Naive thymus-derived CD8-positive, alpha-beta T cell (primary cell): ENCODE measurements at regions not wholly inside any gene's neighbourhood (a gene's known extent, or its start where the extent isn't known, plus 50 kb on each side); places are given as distances from the start of the nearest gene placed in this dataset.

ENCODE experiments used
- ATAC-seq, 2 donors: fragments of 150-1000 bp; cut with Tn5 transposase in 1 of 2; sonication (Bioruptor Pico), chemical (Tn5 transposase) in 1 of 2; 1 replicate in 1 of 2; 2 replicates in 1 of 2; pipeline ENCODE4 v1.10.0; 2021; ENCODE audit warnings: mild to moderate bottlenecking in 2 of 2, moderate library complexity in 2 of 2
- POLR2A ChIA-PET: fragments of 350-600 bp; sonication (Branson Sonifier 250); formaldehyde crosslinking; loops from one replicate; lab custom pipeline; 2021; ENCODE audit warnings: antibody characterized with exemption; lab: Charles Lee
- DNase-seq, 10 donors: peaks; one replicate each; pipeline versions ENCODE4 v3.0.0 to v3.0.0-alpha.2; 2020 to 2022
- H3K27ac Mint-ChIP-seq, 10 donors: one replicate each; pipeline ENCODE4 v1.8.0; 2020 to 2022; ENCODE audit warnings: mild to moderate bottlenecking in 10 of 10, mixed read lengths in 10 of 10, moderate library complexity in 4 of 10, inconsistent platforms in 1 of 10
- H3K27me3 Mint-ChIP-seq, 5 donors: one replicate each; pipeline ENCODE4 v1.8.0; 2021 to 2022; ENCODE audit warnings: mixed read lengths in 5 of 5
- H3K36me3 Mint-ChIP-seq, 3 donors: one replicate each; pipeline ENCODE4 v1.8.0; 2020 to 2022; ENCODE audit warnings: mixed read lengths in 3 of 3, mild to moderate bottlenecking in 2 of 3, inconsistent platforms in 1 of 3
- H3K4me1 Mint-ChIP-seq, 4 donors: one replicate each; pipeline ENCODE4 v1.8.0; 2021 to 2022; ENCODE audit warnings: mixed read lengths in 4 of 4
- H3K4me3 Mint-ChIP-seq, 10 donors: one replicate each; pipeline ENCODE4 v1.8.0; 2020 to 2022; ENCODE audit warnings: mild to moderate bottlenecking in 10 of 10, mixed read lengths in 10 of 10, moderate library complexity in 6 of 10, inconsistent platforms in 1 of 10
- H3K9me3 Mint-ChIP-seq, 9 donors: one replicate each; pipeline ENCODE4 v1.8.0; 2020 to 2022; ENCODE audit warnings: mixed read lengths in 9 of 9, mild to moderate bottlenecking in 3 of 9, inconsistent platforms in 1 of 9, moderate library complexity in 1 of 9

DNA sequence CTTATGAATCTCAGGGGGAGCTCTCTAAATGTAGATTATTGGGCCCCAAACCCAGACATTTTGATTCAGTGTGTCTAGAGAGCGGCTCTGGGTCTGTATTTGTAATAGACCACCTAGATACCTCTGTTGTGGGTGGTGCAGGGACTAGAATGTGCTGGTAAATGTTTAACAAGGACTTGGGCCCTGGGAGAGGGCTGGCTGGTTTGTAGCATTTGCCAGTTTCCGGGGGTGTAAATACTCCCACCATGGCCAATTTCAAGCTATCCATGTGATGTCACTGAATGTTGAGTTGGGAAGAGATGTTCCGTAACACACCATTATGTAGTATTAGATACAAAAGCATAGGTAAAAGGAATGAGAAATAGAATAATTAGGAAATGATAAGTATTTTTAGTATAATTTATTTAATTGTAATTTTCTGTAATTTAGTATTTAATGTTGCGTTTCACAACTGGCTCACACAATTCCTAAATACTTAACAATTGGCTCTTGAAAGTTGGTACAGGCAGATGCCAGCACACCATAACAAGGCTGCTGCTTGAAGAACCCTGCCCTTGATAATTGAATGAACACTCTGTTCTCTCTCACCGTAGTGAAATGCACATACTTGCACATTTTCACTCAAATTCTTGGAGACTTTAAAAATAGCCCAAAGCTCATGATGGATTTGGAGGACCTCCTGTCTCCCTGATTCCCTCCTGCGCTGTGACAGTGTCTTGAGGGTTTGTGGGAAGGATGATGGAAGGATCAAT is 359.2 kb upstream of the PROK2 start:
- peaks cover 6 to 28% (median 10%) of the 10 kb centered on the region in 4 donors for H3K4me1 Mint-ChIP-seq
- peaks cover 0 to 4% (median 2%) of the 10 kb centered on the region in 3 donors for H3K36me3 Mint-ChIP-seq
- peaks cover 0 to 19% (median 6%) of the 10 kb centered on the region in 5 donors for H3K27me3 Mint-ChIP-seq
- ATAC-seq (no peak), DNase-seq (no peak)
- POLR2A ChIA-PET, result no interaction called here
- peaks cover 0 to 11% (median 0%) of the 10 kb centered on the region in 9 donors for H3K9me3 Mint-ChIP-seq
- H3K4me3 Mint-ChIP-seq, result no peak overlapping the region
- H3K27ac Mint-ChIP-seq, result no peak overlapping the region

DNA sequence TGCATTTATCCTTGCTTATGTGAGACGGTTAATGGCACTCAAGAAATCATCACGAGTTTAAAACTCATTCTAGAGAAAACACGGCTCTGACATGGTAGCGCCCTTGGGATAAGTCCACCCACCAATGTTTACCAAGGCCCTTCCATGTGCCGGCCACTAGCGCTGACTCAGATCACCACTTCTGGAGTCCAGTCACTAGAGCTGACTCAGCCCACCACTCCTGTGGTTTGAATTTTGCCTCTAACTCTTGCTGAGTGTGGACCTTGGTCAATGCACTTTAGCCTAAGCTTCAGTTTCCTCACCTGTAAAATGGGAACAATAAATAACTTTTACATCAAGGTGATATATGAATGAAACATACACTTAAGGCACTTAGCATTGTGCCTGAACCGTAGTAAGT is 358.4 kb upstream of the PROK2 start:
- DNase-seq (no peak), ATAC-seq (no peak)
- POLR2A ChIA-PET, result no interaction called here
- peaks cover 0 to under 1% (median under 1%) of the 10 kb centered on the region in 3 donors for H3K36me3 Mint-ChIP-seq
- peaks cover 0 to 5% (median 0%) of the 10 kb centered on the region in 9 donors for H3K9me3 Mint-ChIP-seq
- no peak overlapping the region for H3K27ac Mint-ChIP-seq
- peaks cover 6 to 29% (median 10%) of the 10 kb centered on the region in 4 donors for H3K4me1 Mint-ChIP-seq
- no peak overlapping the region for H3K4me3 Mint-ChIP-seq
- H3K27me3 Mint-ChIP-seq, result peaks cover 0 to 16% (median 6%) of the 10 kb centered on the region in 5 donors

DNA sequence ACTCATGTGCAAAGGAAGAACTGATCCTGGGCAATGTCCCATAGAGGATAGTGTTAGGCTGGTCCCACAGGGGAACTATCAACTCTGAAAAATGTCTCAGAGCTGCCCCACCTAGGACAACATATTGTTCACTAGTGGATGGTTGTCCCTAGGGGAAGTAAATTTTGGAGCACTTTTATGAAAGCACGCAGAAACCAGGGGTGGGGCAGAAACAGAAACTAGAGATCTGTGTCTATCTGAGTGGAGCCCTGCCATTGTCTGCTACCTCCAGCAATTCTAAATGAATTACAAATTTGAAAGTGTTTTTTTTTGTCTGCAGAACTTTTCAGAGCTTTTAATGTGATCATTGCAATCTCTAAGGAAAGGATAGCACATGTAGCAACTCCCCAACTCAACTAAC is 357.1 kb upstream of the PROK2 start:
- H3K27me3 Mint-ChIP-seq, result peaks cover 0 to 15% (median 6%) of the 10 kb centered on the region in 5 donors
- H3K9me3 Mint-ChIP-seq, result no peaks in the 10 kb centered on the region
- H3K4me1 Mint-ChIP-seq, result peaks cover 6 to 37% (median 10%) of the 10 kb centered on the region in 4 donors
- H3K4me3 Mint-ChIP-seq, result no peak overlapping the region
- DNase-seq (no peak), ATAC-seq (no peak)
- POLR2A ChIA-PET, result no interaction called here
- H3K27ac Mint-ChIP-seq, result no peak overlapping the region
- H3K36me3 Mint-ChIP-seq, result no peaks in the 10 kb centered on the region

DNA sequence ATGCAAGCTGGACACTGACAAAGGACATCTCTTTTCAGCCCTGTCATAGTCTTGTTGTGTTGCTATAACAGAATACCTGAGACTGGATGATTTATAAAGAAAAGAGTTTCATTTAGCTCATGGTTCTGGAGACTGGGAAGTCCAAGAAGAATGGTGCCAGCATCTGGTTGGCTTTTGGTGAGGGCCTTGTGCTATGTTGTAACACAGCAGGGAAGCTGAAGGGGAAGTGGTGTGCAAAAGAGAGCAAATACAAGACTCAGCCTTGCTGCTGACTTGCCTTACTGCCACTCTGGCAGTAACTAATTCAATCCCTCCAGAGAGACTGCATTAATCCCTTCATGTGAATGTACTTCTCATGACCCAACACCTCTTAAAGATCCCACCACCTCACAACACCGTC is 356.3 kb upstream of the PROK2 start:
- peaks cover 6 to 42% (median 10%) of the 10 kb centered on the region in 4 donors for H3K4me1 Mint-ChIP-seq
- no peaks in the 10 kb centered on the region for H3K9me3 Mint-ChIP-seq
- no peak for ATAC-seq
- peaks cover 0 to 14% (median 6%) of the 10 kb centered on the region in 5 donors for H3K27me3 Mint-ChIP-seq
- H3K36me3 Mint-ChIP-seq, result no peaks in the 10 kb centered on the region
- DNase-seq, result no peak
- no peak overlapping the region for H3K4me3 Mint-ChIP-seq
- POLR2A ChIA-PET, result no interaction called here
- no peak overlapping the region for H3K27ac Mint-ChIP-seq

DNA sequence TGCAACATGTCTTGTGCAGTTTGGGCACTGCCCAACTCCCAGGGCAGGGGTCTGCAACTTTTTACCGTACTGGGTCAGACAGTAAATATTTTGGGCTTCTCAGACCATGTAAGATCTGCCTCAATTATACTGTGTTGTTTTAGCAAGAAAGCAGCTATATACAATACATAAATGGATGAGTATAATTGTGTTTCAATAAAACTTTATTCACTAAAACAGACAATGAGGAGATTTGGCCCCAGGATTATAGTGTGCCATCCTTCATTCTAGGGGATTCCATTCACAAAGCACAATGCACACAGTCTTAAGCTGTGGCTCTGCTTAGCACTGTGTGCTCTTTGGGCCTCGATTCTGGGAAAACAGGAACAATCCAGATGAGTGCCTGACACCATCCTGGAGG is 354.4 kb upstream of the PROK2 start:
- ATAC-seq (no peak), DNase-seq (no peak)
- Mint-ChIP-seq H3K36me3 (no peaks in the 10 kb centered on the region), H3K9me3 (no peaks in the 10 kb centered on the region), H3K4me3 (no peak overlapping the region), H3K27me3 (peaks cover 0 to 4% (median 0%) of the 10 kb centered on the region in 5 donors), H3K27ac (no peak overlapping the region), H3K4me1 (peaks cover 2 to 44% (median 14%) of the 10 kb centered on the region in 4 donors)
- POLR2A ChIA-PET, result no interaction called here

DNA sequence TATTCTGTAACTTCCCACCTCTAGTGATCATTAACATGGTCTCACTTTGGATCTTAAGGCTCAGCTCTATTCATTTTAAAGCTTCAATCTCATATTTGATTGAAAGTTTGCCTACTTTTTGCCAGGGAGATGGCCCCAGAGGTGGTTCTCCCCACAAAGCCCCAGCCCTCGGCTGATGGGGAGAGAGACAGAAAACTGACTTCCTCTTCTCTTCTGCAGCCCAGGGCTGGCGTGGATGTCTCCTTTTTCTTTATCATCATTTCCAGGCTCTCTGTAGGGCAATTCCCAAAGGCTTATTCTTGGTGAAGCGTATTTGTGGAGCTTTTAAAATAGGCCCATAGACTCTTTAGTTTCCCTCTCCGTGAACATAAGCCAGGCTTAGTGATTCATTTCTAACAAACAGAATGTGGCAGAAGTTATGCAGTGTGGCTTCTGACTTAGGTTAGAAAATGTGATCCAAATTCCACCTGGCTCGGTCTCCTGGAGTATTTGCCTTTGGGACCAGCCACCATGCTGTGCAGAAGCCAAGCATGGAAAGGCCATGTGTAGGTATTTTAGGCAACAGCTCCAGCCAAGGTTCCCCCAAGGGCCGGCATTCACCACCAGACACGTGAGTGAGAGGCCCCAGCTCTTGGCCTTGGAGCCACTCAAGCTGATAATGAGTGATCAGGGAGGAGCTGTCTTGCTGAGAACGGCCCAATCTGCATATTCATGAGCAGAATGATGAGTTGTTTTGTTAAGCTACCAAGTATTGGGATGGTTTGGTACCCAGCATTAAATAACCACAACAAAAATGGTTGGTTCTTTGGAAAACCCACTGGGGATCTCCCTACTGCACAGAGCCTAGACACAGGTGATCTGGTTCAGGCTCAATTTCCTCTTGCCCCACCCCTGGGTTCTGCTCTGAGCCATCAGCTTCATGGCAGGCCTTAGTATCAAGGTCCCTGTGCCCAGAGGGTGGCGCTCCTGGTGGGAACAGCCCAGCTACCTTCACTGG is 353.2 kb upstream of the PROK2 start:
- H3K27ac Mint-ChIP-seq, result peak overlapping the region in 1 of 10 donors; percentile 3
- peaks cover 0 to 1% (median 0%) of the 10 kb centered on the region in 5 donors for H3K27me3 Mint-ChIP-seq
- H3K4me3 Mint-ChIP-seq, result no peak overlapping the region
- H3K4me1 Mint-ChIP-seq, result peaks cover 2 to 43% (median 16%) of the 10 kb centered on the region in 4 donors
- no peak for ATAC-seq
- no peaks in the 10 kb centered on the region for H3K9me3 Mint-ChIP-seq
- POLR2A ChIA-PET, result no interaction called here
- no peaks in the 10 kb centered on the region for H3K36me3 Mint-ChIP-seq
- no peak for DNase-seq

DNA sequence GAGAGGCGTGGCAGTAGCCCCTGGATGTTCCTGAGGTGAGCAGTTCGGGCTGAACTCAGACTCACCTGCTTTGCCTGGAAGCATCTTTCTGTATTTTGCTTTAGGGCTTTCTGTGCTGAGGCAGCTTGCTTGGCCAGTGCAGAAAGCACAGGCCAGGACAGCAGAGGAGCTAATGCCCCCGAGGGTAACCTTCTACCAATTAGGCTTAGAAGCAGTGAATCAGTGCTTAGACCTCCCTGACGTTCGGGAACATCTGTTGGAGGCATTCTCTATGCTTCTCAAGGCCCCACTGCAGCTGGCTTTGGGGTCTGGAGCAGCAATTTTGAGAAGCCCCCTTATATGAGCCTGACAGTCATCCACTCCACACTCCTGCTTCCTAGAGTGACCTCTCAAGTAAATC is 350.7 kb upstream of the PROK2 start:
- Mint-ChIP-seq H3K9me3 (no peaks in the 10 kb centered on the region), H3K27ac (peak overlapping the region in 2 of 10 donors; percentile 39 to 84), H3K4me1 (peaks cover 2 to 30% (median 16%) of the 10 kb centered on the region in 4 donors), H3K27me3 (no peaks in the 10 kb centered on the region), H3K36me3 (no peaks in the 10 kb centered on the region), H3K4me3 (no peak overlapping the region)
- POLR2A ChIA-PET, result no interaction called here
- DNase-seq (no peak), ATAC-seq (no peak)

DNA sequence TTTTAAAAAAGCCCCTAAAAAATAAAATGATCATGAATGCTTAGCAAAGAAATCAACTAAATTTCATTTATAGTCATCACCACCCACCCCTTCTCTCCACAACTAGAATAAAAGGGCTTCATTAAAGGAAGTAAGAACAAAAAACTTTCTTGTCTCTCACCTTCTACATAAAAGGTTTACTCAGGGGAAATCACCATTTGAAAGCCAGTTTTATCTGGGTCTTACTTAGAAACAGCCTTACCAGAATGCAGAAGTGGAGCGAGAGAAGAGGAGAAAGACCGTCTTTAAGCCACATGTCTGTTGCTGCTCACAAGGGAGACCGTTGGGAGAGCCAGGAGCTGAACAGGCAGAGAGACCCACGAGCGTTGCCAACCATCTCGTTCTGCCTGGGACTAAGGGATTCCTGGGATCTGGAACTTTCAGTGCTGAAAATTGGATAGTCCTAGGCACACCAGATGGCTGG is 350.1 kb upstream of the PROK2 start:
- H3K4me1 Mint-ChIP-seq, result peaks cover 2 to 30% (median 16%) of the 10 kb centered on the region in 4 donors
- peak overlapping the region in 8 of 10 donors; percentile 26 to 89 (median 74) for H3K27ac Mint-ChIP-seq
- peak overlapping the region in 7 of 10 donors; percentile 16 to 64 (median 37) for H3K4me3 Mint-ChIP-seq
- H3K36me3 Mint-ChIP-seq, result no peaks in the 10 kb centered on the region
- no peaks in the 10 kb centered on the region for H3K27me3 Mint-ChIP-seq
- peak in 3 of 10 donors; percentile 6 to 42 (median 8) for DNase-seq
- peaks cover 0 to 3% (median 0%) of the 10 kb centered on the region in 9 donors for H3K9me3 Mint-ChIP-seq
- POLR2A ChIA-PET, result no interaction called here
- ATAC-seq, result peak; percentile 68 to 77

DNA sequence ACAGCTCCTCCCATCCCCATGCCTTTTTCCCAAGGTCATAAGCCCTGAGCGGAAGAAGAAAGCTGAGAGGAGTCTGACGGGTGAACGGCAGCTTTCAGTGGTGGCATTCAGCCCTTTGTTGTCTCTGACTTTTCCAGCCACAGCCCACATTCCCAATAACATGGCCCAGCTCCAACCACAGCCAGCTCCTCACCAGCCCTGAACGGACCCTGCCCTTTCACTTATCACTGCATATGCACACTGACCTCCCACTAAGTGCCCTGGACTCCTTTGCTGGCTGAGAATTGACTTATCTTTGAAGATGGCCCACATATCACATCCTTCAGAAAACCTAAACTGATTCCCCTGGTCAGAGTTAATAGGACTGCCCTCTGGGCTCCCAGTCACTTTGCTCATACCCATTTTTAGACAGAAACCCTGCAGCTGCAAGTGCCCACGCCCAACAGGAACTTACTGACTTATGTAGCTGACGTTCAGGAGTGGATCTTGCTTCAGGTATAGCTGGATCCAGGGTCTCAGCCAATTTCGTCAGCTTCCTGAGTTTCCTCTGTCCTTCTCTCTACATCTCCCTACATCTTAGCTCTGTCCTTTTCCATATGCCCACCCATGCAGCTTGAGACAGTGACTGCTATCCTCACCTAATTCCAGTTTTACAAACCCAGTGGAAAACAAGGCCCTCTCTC is 348.5 kb upstream of the PROK2 start:
- peaks cover 2 to 29% (median 16%) of the 10 kb centered on the region in 4 donors for H3K4me1 Mint-ChIP-seq
- H3K27ac Mint-ChIP-seq, result no peak overlapping the region
- H3K4me3 Mint-ChIP-seq, result no peak overlapping the region
- DNase-seq (no peak), ATAC-seq (no peak)
- H3K36me3 Mint-ChIP-seq, result no peaks in the 10 kb centered on the region
- no peaks in the 10 kb centered on the region for H3K27me3 Mint-ChIP-seq
- POLR2A ChIA-PET, result no interaction called here
- peaks cover 0 to 3% (median 0%) of the 10 kb centered on the region in 9 donors for H3K9me3 Mint-ChIP-seq

DNA sequence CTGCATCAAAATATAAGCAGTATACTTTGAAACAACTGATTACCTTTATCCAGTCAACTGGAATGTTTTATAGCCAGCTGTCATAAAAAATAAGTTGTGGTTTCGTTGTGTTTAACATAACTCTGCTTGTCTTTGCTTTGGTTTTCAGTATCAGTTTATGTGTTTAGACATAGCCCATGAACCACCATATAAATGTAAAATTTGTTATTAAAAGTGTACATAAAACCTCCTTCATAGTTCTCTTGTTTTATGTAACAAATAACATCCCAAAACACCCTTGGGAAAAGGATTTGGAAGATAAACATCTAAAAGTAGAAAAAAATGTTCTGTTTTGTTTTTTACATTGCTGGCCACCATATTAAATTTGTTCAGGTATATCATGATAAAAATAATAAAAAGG is 347.0 kb upstream of the PROK2 start:
- H3K36me3 Mint-ChIP-seq, result no peaks in the 10 kb centered on the region
- H3K27me3 Mint-ChIP-seq, result no peaks in the 10 kb centered on the region
- POLR2A ChIA-PET, result no interaction called here
- H3K4me1 Mint-ChIP-seq, result peaks cover 2 to 19% (median 16%) of the 10 kb centered on the region in 4 donors
- peaks cover 0 to 3% (median 0%) of the 10 kb centered on the region in 9 donors for H3K9me3 Mint-ChIP-seq
- ATAC-seq (no peak), DNase-seq (no peak)
- no peak overlapping the region for H3K27ac Mint-ChIP-seq
- no peak overlapping the region for H3K4me3 Mint-ChIP-seq

DNA sequence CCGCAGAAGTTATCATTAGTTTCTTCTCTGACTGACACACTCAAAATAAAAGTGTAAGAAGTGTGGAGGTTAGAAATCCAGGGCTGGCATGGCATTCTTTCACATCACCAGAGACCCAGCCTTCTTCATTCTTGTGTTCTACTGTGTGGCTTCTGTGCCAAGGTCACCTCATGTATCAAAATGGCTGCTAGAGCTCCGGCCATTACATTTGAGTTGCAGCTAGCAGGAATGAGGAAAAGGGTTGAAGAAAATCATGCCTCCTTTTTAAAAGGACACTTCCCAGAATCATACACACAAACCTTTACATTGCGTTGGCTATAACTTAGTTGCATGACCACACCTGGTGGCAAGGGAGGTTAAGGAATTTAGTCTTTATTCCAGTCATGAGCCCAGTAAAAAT is 345.6 kb upstream of the PROK2 start:
- Mint-ChIP-seq H3K4me1 (peaks cover 2 to 15% (median 14%) of the 10 kb centered on the region in 4 donors), H3K9me3 (peaks cover 0 to 3% (median 0%) of the 10 kb centered on the region in 9 donors), H3K27ac (no peak overlapping the region), H3K27me3 (no peaks in the 10 kb centered on the region), H3K4me3 (no peak overlapping the region), H3K36me3 (no peaks in the 10 kb centered on the region)
- no peak for DNase-seq
- POLR2A ChIA-PET, result no interaction called here
- ATAC-seq, result no peak

DNA sequence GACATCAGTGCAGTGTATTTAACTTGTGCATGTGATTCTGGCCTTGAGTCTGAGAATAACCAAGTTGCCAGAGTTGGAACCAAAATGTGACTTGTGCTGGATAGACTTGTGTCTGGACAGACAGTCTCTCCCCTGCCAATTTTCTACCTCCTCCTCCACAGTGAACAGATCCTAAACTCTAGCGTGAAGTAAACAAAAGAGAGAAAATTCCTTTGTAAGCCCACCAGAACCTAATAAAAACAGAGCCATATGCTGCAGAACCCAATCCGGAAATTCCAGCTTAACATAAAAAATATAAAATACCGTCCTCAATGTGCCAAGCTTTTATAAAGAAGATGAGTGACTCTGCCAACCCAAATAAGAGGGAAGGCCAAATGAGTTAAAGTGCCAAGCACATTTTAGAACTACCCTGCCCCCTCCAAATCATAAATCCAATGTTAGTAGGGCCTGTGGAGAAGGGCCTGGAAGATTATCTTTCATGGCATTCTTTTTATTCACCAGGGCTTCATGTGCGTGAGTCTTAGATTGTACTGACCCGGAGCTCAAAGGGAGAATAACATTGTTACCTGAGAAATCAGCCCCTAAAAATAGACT is 344.6 kb upstream of the PROK2 start:
- POLR2A ChIA-PET, result no interaction called here

More for the DNA sequence above, 344.6 kb upstream of the PROK2 start:
- Mint-ChIP-seq H3K9me3 (peaks cover 0 to 3% (median 0%) of the 10 kb centered on the region in 9 donors), H3K4me3 (no peak overlapping the region), H3K27ac (peak overlapping the region in 1 of 10 donors; percentile 39), H3K27me3 (no peaks in the 10 kb centered on the region), H3K36me3 (no peaks in the 10 kb centered on the region), H3K4me1 (peaks cover 0 to 5% (median 4%) of the 10 kb centered on the region in 4 donors)
- DNase-seq (no peak), ATAC-seq (no peak)
